H9 (cell line): ENCODE measurements at regions not wholly inside any gene's neighbourhood (a gene's known extent, or its start where the extent isn't known, plus 50 kb on each side); places are given as distances from the start of the nearest gene placed in this dataset.

Source experiments
- DNase-seq: peaks from one replicate; pipeline ENCODE4 v3.0.0-alpha.2; 2017
- H2AFZ ChIP-seq: one replicate; pipeline ENCODE4 v1.6.1; 2013; ENCODE audit warnings: mild to moderate bottlenecking, low read length, control low read depth, moderate library complexity
- H2AK5ac ChIP-seq: 2 replicates; pipeline ENCODE4 v1.6.1; 2013; ENCODE audit warnings: low read length, control low read depth, mixed read lengths; ENCODE audit not compliant: insufficient read length
- H2BK120ac ChIP-seq: one replicate; pipeline ENCODE4 v1.6.1; 2013; ENCODE audit warnings: low read depth, mild to moderate bottlenecking, low read length, control low read depth, inconsistent platforms; ENCODE audit not compliant: poor library complexity, severe bottlenecking
- H2BK12ac ChIP-seq: 2 replicates; pipeline ENCODE4 v1.6.1; 2013; ENCODE audit warnings: low read length, control low read depth, mixed read lengths, low read depth; ENCODE audit not compliant: insufficient read length
- H2BK15ac ChIP-seq: 2 replicates; pipeline ENCODE4 v1.6.1; 2013; ENCODE audit warnings: low read depth, low read length, control low read depth
- H2BK20ac ChIP-seq: one replicate; pipeline ENCODE4 v1.6.1; 2013; ENCODE audit warnings: low read depth, mild to moderate bottlenecking, low read length, control low read depth, inconsistent platforms; ENCODE audit not compliant: poor library complexity, severe bottlenecking
- H2BK5ac ChIP-seq: 2 replicates; pipeline ENCODE4 v1.6.1; 2013; ENCODE audit warnings: low read length, control low read depth, mixed read lengths; ENCODE audit not compliant: insufficient read length
- H3K14ac ChIP-seq: 2 replicates; pipeline ENCODE4 v1.6.1; 2013; ENCODE audit warnings: low read length, control low read depth; ENCODE audit not compliant: insufficient read depth
- H3K18ac ChIP-seq: 2 replicates; pipeline ENCODE4 v1.6.1; 2013; ENCODE audit warnings: low read depth, mild to moderate bottlenecking, mixed read lengths, low read length, control low read depth; ENCODE audit not compliant: insufficient read length
- H3K23ac ChIP-seq: 2 replicates; pipeline ENCODE4 v1.6.1; 2013; ENCODE audit warnings: low read length, control low read depth, mixed read lengths, low read depth; ENCODE audit not compliant: insufficient read length
- H3K23me2 ChIP-seq: 2 replicates; pipeline ENCODE4 v1.6.1; 2013; ENCODE audit warnings: low read depth, mild to moderate bottlenecking, mixed read lengths, low read length, control low read depth; ENCODE audit not compliant: insufficient read length, poor library complexity, severe bottlenecking
- H3K27ac ChIP-seq: 2 replicates; pipeline ENCODE4 v1.5.1; 2013; ENCODE audit warnings: low read length, control low read depth, mixed read lengths, low read depth; ENCODE audit not compliant: insufficient read length
- H3K27me3 ChIP-seq: 2 replicates; pipeline ENCODE4 v1.6.1; 2013; ENCODE audit warnings: low read length, control low read depth, inconsistent platforms; ENCODE audit not compliant: insufficient read depth
- H3K4ac ChIP-seq: 2 replicates; pipeline ENCODE4 v1.6.1; 2013; ENCODE audit warnings: low read depth, mild to moderate bottlenecking, control low read depth, inconsistent platforms, low read length, moderate library complexity
- H3K4me1 ChIP-seq: 2 replicates; pipeline ENCODE4 v1.6.1; 2013; ENCODE audit warnings: low read length, control low read depth, inconsistent platforms; ENCODE audit not compliant: insufficient read depth
- H3K4me2 ChIP-seq: 2 replicates; pipeline ENCODE4 v1.6.1; 2013; ENCODE audit warnings: low read length, control low read depth, mixed read lengths; ENCODE audit not compliant: insufficient read length, insufficient read depth
- H3K56ac ChIP-seq: 2 replicates; pipeline ENCODE4 v1.6.1; 2013; ENCODE audit warnings: low read depth, mild to moderate bottlenecking, mixed read lengths, low read length, control low read depth; ENCODE audit not compliant: insufficient read length
- H3K79me1 ChIP-seq: 2 replicates; pipeline ENCODE4 v1.6.1; 2013; ENCODE audit warnings: low read depth, mild to moderate bottlenecking, moderate library complexity, low read length, control low read depth, inconsistent platforms; ENCODE audit not compliant: insufficient read depth, poor library complexity, severe bottlenecking
- H3K79me2 ChIP-seq: 2 replicates; pipeline ENCODE4 v1.6.1; 2013; ENCODE audit warnings: low read length, control low read depth, inconsistent platforms; ENCODE audit not compliant: insufficient read depth
- H3K9ac ChIP-seq: 2 replicates; pipeline ENCODE4 v1.6.1; 2013; ENCODE audit warnings: low read length, control low read depth, mixed read lengths; ENCODE audit not compliant: insufficient read length; ENCODE audit errors: extremely low read depth
- H3K9me3 ChIP-seq: one replicate; pipeline ENCODE4 v1.6.1; 2013; ENCODE audit warnings: low read depth, low read length, inconsistent platforms; ENCODE audit not compliant: control insufficient read depth
- H3T11ph ChIP-seq: one replicate; pipeline ENCODE4 v1.6.1; 2013; ENCODE audit warnings: mild to moderate bottlenecking, low read length, control low read depth, inconsistent platforms
- H4K20me1 ChIP-seq: one replicate; pipeline ENCODE4 v1.6.1; 2013; ENCODE audit not compliant: control insufficient read depth, insufficient read length, insufficient read depth
- H4K5ac ChIP-seq: 2 replicates; pipeline ENCODE4 v1.6.1; 2013; ENCODE audit warnings: low read depth, mild to moderate bottlenecking, mixed read lengths, low read length, control low read depth; ENCODE audit not compliant: insufficient read length
- H4K8ac ChIP-seq: replicated peaks from 2 replicates; pipeline ENCODE4 v1.6.1; 2013; ENCODE audit warnings: low read length, control low read depth, mixed read lengths, low read depth; ENCODE audit not compliant: insufficient read length
- H4K91ac ChIP-seq: 2 replicates; pipeline ENCODE4 v1.6.1; 2013; ENCODE audit warnings: low read depth, mild to moderate bottlenecking, moderate library complexity, mixed read lengths, low read length, control low read depth; ENCODE audit not compliant: insufficient read length
- H3K27ac Mint-ChIP-seq, 3 experiments: 2 replicates in 2 of 3; 3 replicates in 1 of 3; pipeline ENCODE4 v1.8.0; 2020 to 2021; ENCODE audit warnings: mixed read lengths in 3 of 3, mild to moderate bottlenecking in 1 of 3, moderate library complexity in 1 of 3
- H3K27me3 Mint-ChIP-seq: 2 replicates; pipeline ENCODE4 v1.8.0; 2021; ENCODE audit warnings: low read depth, mild to moderate bottlenecking, moderate library complexity, mixed read lengths
- H3K36me3 Mint-ChIP-seq, 3 experiments: 2 replicates in 2 of 3; 3 replicates in 1 of 3; pipeline ENCODE4 v1.8.0; 2020 to 2021; ENCODE audit warnings: low read depth in 3 of 3, mixed read lengths in 3 of 3; ENCODE audit not compliant: insufficient read depth in 1 of 3
- H3K4me1 Mint-ChIP-seq, 2 experiments: 2 replicates each; pipeline ENCODE4 v1.8.0; 2020; ENCODE audit warnings: mixed read lengths in 2 of 2
- H3K4me3 Mint-ChIP-seq, 2 experiments: 2 replicates in 1 of 2; 3 replicates in 1 of 2; pipeline ENCODE4 v1.8.0; 2020 to 2021; ENCODE audit warnings: mild to moderate bottlenecking in 2 of 2, mixed read lengths in 2 of 2, moderate library complexity in 1 of 2
- H3K9me3 Mint-ChIP-seq, 2 experiments: 2 replicates in 1 of 2; 3 replicates in 1 of 2; pipeline ENCODE4 v1.8.0; 2020; ENCODE audit warnings: mild to moderate bottlenecking in 2 of 2, mixed read lengths in 2 of 2, moderate library complexity in 1 of 2
- WGBS: extraction: QIAGEN DNeasy Blood & Tissue Kit; methylation state at CpG from one replicate; pipeline ENCODE4 v1.1.7; 2013; ENCODE audit warnings: missing lambda C conversion rate, low lambda C conversion rate, mixed read lengths; ENCODE audit not compliant: insufficient read length; ENCODE audit errors: extremely low coverage; 5-methylcytosine and 5-hydroxymethylcytosine counted together
- TF ChIP-seq, protein P1 (sequence below): fragments of 200-600 bp; sonication (generic); conservative IDR thresholded peaks from 3 replicates; pipeline ENCODE4 v1.8.0; 2021; ENCODE audit warnings: antibody characterized with exemption, mild to moderate bottlenecking

- WGBS: no CpG with 5 or more reads among the region's 6 CpGs
- Histone ChIP-seq H2AK5ac (no peak overlapping the region), H3K56ac (no peak overlapping the region), H4K91ac (no peak overlapping the region), H2BK15ac (no peak overlapping the region), H3K9ac (no peak overlapping the region), H3K4me2 (no peak overlapping the region), H3T11ph (no peak overlapping the region), H3K9me3 (no peaks in the 10 kb centered on the region), H3K27me3 (no peaks in the 10 kb centered on the region), H2BK20ac (no peak overlapping the region), H2BK120ac (no peak overlapping the region), H2AFZ (no peak overlapping the region), H3K79me1 (no peaks in the 10 kb centered on the region), H4K20me1 (no peaks in the 10 kb centered on the region), H2BK5ac (no peak overlapping the region), H3K4me1 (no peaks in the 10 kb centered on the region), H3K23ac (no peak overlapping the region), H3K79me2 (no peaks in the 10 kb centered on the region), H3K23me2 (no peaks in the 10 kb centered on the region), H3K18ac (no peak overlapping the region), H4K5ac (no peak overlapping the region), H4K8ac (no peak overlapping the region), H2BK12ac (no peak overlapping the region), H3K27ac (no peak overlapping the region), H3K14ac (no peak overlapping the region), H3K4ac (no peak overlapping the region)
- H3K36me3 Mint-ChIP-seq: no peaks in the 10 kb centered on the region
- H3K27me3 Mint-ChIP-seq: peaks cover 7% of the 10 kb centered on the region; the same call in 1 of the 2 replicates
- TF ChIP-seq, protein P1, sequence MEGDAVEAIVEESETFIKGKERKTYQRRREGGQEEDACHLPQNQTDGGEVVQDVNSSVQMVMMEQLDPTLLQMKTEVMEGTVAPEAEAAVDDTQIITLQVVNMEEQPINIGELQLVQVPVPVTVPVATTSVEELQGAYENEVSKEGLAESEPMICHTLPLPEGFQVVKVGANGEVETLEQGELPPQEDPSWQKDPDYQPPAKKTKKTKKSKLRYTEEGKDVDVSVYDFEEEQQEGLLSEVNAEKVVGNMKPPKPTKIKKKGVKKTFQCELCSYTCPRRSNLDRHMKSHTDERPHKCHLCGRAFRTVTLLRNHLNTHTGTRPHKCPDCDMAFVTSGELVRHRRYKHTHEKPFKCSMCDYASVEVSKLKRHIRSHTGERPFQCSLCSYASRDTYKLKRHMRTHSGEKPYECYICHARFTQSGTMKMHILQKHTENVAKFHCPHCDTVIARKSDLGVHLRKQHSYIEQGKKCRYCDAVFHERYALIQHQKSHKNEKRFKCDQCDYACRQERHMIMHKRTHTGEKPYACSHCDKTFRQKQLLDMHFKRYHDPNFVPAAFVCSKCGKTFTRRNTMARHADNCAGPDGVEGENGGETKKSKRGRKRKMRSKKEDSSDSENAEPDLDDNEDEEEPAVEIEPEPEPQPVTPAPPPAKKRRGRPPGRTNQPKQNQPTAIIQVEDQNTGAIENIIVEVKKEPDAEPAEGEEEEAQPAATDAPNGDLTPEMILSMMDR: no peak
- H3K27ac Mint-ChIP-seq: no peak overlapping the region
- DNase-seq: no peak
- H3K9me3 Mint-ChIP-seq: peaks cover 6 to 7% of the 10 kb centered on the region in 2 experiments; a peak in 4 of 5 replicates
- H3K4me3 Mint-ChIP-seq: no peak overlapping the region
- peaks cover 8 to 13% of the 10 kb centered on the region in 2 experiments; a peak in 3 of 4 replicates for H3K4me1 Mint-ChIP-seq
These were observed 105.7 kb upstream of the GPC1 start for GRCh38 chr2:240329778-240330177.
